Spleen (tissue), 11 donors: ENCODE measurements at regions not wholly inside any gene's neighbourhood (a gene's known extent, or its start where the extent isn't known, plus 50 kb on each side); places are given as distances from the start of the nearest gene placed in this dataset.

ENCODE experiments used
- DNase-seq: peaks from one replicate; pipeline ENCODE4 v3.0.0-alpha.2; 2020
- H3K27ac ChIP-seq, 8 donors: fragments of 200-600 bp; sonication (generic) in 7 of 8; 1 replicate in 4 of 8; 2 replicates in 4 of 8; pipeline versions ENCODE4 v1.5.0 to v1.8.0; 2016 to 2021; ENCODE audit warnings: inconsistent platforms in 4 of 8, mild to moderate bottlenecking in 4 of 8, moderate library complexity in 1 of 8
- H3K27me3 ChIP-seq, 7 donors: fragments of 200-600 bp; sonication (generic) in 6 of 7; replicated peaks in 1 of 7; 1 replicate in 4 of 7; 2 replicates in 3 of 7; pipeline versions ENCODE4 v1.5.0 to v1.8.0; 2016 to 2021; ENCODE audit warnings: inconsistent platforms in 3 of 7, mild to moderate bottlenecking in 1 of 7
- H3K36me3 ChIP-seq, 6 donors: fragments of 200-600 bp; sonication (generic) in 5 of 6; 1 replicate in 4 of 6; 2 replicates in 2 of 6; pipeline versions ENCODE4 v1.5.0 to v1.8.0; 2016 to 2021; ENCODE audit warnings: inconsistent platforms in 2 of 6
- H3K4me1 ChIP-seq, 6 donors: fragments of 200-600 bp; sonication (generic) in 5 of 6; 1 replicate in 3 of 6; 2 replicates in 3 of 6; pipeline versions ENCODE4 v1.5.0 to v1.8.0; 2016 to 2021; ENCODE audit warnings: inconsistent platforms in 3 of 6
- H3K4me3 ChIP-seq, 8 donors: fragments of 200-600 bp; sonication (generic) in 7 of 8; 1 replicate in 4 of 8; 2 replicates in 4 of 8; pipeline versions ENCODE4 v1.5.0 to v1.8.0; 2016 to 2021; ENCODE audit warnings: inconsistent platforms in 4 of 8, mild to moderate bottlenecking in 4 of 8, moderate library complexity in 2 of 8
- H3K9me3 ChIP-seq, 8 donors: fragments of 200-600 bp; sonication (generic) in 7 of 8; 1 replicate in 4 of 8; 2 replicates in 4 of 8; pipeline versions ENCODE4 v1.5.0 to v1.8.0; 2016 to 2021; ENCODE audit warnings: inconsistent platforms in 4 of 8
- CTCF ChIP-seq, 11 experiments: fragments of 200-600 bp in 7 of 11; fragments of 450-650 bp in 4 of 11; sonication (generic) in 4 of 11; IDR thresholded peaks in 8 of 11; conservative IDR thresholded peaks in 3 of 11; 1 replicate in 7 of 11; 2 replicates in 4 of 11; pipeline versions ENCODE4 v1.4.0 to v1.8.0; 2016 to 2021; ENCODE audit warnings: antibody characterized with exemption in 11 of 11, inconsistent platforms in 4 of 11, mild to moderate bottlenecking in 1 of 11
- POLR2A ChIP-seq, 3 donors: fragments of 450-650 bp; IDR thresholded peaks; one replicate each; pipeline ENCODE4 v1.5.1; 2017; ENCODE audit warnings: antibody characterized with exemption in 3 of 3, mild to moderate bottlenecking in 1 of 3
- POLR2AphosphoS5 ChIP-seq, 3 donors: sonication (generic); formaldehyde crosslinking; IDR thresholded peaks; one replicate each; pipeline ENCODE4 v1.5.1; 2017; ENCODE audit warnings: antibody characterized with exemption in 3 of 3
- WGBS, 5 donors: extraction: QIAGEN DNeasy Blood & Tissue Kit in 3 of 5; methylation state at CpG; one replicate each; pipeline versions ENCODE4 v1.1.5 to v1.1.7; 2013 to 2018; 5-methylcytosine and 5-hydroxymethylcytosine counted together
- intact Hi-C: fragments of 100-400 bp; cut with DNase I; formaldehyde crosslinking; loops from one replicate; pipeline ENCODE4 v1.15.0; 2023; ENCODE audit warnings: low total_unique reads
- donor health status: healthy with polysubstance abuse.
- donor health status: DM: no; HTN: no; CAD: no; lungs with moderate emphysema.
- donor health status: DM: no; HTN: no; CAD: no.
- donor health status: Bipolar disorder and iron deficiency.
- donor health status: healthy.
- donor health status: DM: no; HTN: no; CAD: no.
- donor health status: DM: yes; HTN: yes; CAD: no.

GRCh38 chrX:139204898-139205667 lies 325.5 kb upstream of the F9 start:
- peak; percentile 80 for DNase-seq
- Histone ChIP-seq H3K27me3 (peaks cover 0 to 53% (median 35%) of the 10 kb centered on the region in 7 donors), H3K4me3 (peak overlapping the region in 7 of 8 donors; percentile 23 to 66 (median 39)), H3K36me3 (no peaks in the 10 kb centered on the region), H3K4me1 (peaks cover 0 to 28% (median 11%) of the 10 kb centered on the region in 6 donors), H3K27ac (peak overlapping the region in 4 of 8 donors; percentile 36 to 71 (median 50)), H3K9me3 (no peaks in the 10 kb centered on the region)
- TF ChIP-seq POLR2AphosphoS5 (IDR thresholded peaks at IDR 0.05) (peak in 1 of 3 donors; percentile 51), CTCF (IDR thresholded peaks at IDR 0.05 in 8 of 11, conservative IDR thresholded peaks at IDR 0.05 in 3 of 11) (no peak)
- WGBS, 5 donors, result 1 to 46% (median 3%) methylated on average over 7 to 58 of the region's 58 CpGs
- intact Hi-C loops, result no loop called here

GRCh38 chrX:139204571-139204897 lies 326.0 kb upstream of the F9 start:
- no peaks in the 10 kb centered on the region for H3K36me3 ChIP-seq
- H3K27ac ChIP-seq, result peak overlapping the region in 4 of 8 donors; percentile 32 to 71 (median 50)
- H3K4me1 ChIP-seq, result peaks cover 0 to 28% (median 11%) of the 10 kb centered on the region in 6 donors
- peaks cover 0 to 55% (median 33%) of the 10 kb centered on the region in 7 donors for H3K27me3 ChIP-seq
- H3K4me3 ChIP-seq, result peak overlapping the region in 7 of 8 donors; percentile 23 to 66 (median 39)
- TF ChIP-seq POLR2A (IDR thresholded peaks at IDR 0.05), result no peak
- no peak for TF ChIP-seq CTCF (IDR thresholded peaks at IDR 0.05 in 8 of 11, conservative IDR thresholded peaks at IDR 0.05 in 3 of 11)
- no peak for TF ChIP-seq POLR2AphosphoS5 (IDR thresholded peaks at IDR 0.05)
- 0 to 29% (median 5%) methylated on average over 18 to 20 of the region's 20 CpGs for WGBS, 5 donors
- H3K9me3 ChIP-seq, result no peaks in the 10 kb centered on the region
- intact Hi-C loops, result no loop called here
- no peak for DNase-seq

- TF ChIP-seq POLR2AphosphoS5 (IDR thresholded peaks at IDR 0.05), result peak in 1 of 3 donors; percentile 9
- TF ChIP-seq CTCF (IDR thresholded peaks at IDR 0.05 in 8 of 11, conservative IDR thresholded peaks at IDR 0.05 in 3 of 11), result no peak
- no peak for TF ChIP-seq POLR2A (IDR thresholded peaks at IDR 0.05)
- WGBS, 5 donors, result 0 to 26% (median 4%) methylated on average over 23 to 96 of the region's 99 CpGs
Measured at GRCh38 chrX:139203651-139204570, 326.6 kb upstream of the F9 start.

More at GRCh38 chrX:139203651-139204570, 326.6 kb upstream of the F9 start:
- DNase-seq, result peak; percentile 83
- intact Hi-C loops, result no loop called here
- Histone ChIP-seq H3K4me1 (peaks cover 0 to 28% (median 11%) of the 10 kb centered on the region in 6 donors), H3K9me3 (no peaks in the 10 kb centered on the region), H3K27ac (peak overlapping the region in 4 of 8 donors; percentile 32 to 71 (median 46)), H3K4me3 (peak overlapping the region in 7 of 8 donors; percentile 23 to 66 (median 39)), H3K36me3 (no peaks in the 10 kb centered on the region), H3K27me3 (peaks cover 0 to 57% (median 33%) of the 10 kb centered on the region in 7 donors)
